Lower lobe of right lung (tissue), 2 donors: ENCODE measurements at regions not wholly inside any gene's neighbourhood (a gene's known extent, or its start where the extent isn't known, plus 50 kb on each side); places are given as distances from the start of the nearest gene placed in this dataset.

Experiments
- ATAC-seq, 2 donors: fragments of 200-7000 bp; cut with Tn5 transposase; one replicate each; pipeline ENCODE4 v1.9.1; 2020 to 2022; ENCODE audit warnings: mild to moderate bottlenecking in 2 of 2, moderate library complexity in 2 of 2
- DNase-seq: peaks from one replicate; pipeline ENCODE4 v3.0.0-alpha.2; 2020
- H3K27ac ChIP-seq: fragments of 200-600 bp; one replicate; pipeline ENCODE4 v1.8.0; 2022
- H3K27me3 ChIP-seq: fragments of 200-600 bp; one replicate; pipeline ENCODE4 v1.8.0; 2022; ENCODE audit warnings: low read depth
- H3K36me3 ChIP-seq: fragments of 200-600 bp; one replicate; pipeline ENCODE4 v1.8.0; 2022; ENCODE audit warnings: mild to moderate bottlenecking
- H3K4me1 ChIP-seq: fragments of 200-600 bp; one replicate; pipeline ENCODE4 v1.8.0; 2022
- H3K4me3 ChIP-seq: fragments of 200-600 bp; one replicate; pipeline ENCODE4 v1.8.0; 2022; ENCODE audit warnings: mild to moderate bottlenecking
- H3K9me3 ChIP-seq: fragments of 200-600 bp; one replicate; pipeline ENCODE4 v1.8.0; 2022
- intact Hi-C: fragments of 100-400 bp; cut with DNase I; formaldehyde crosslinking; loops from one replicate; pipeline ENCODE4 v1.11.0; 2022
- TF ChIP-seq, protein P1 (sequence below): fragments of 200-600 bp; IDR thresholded peaks from one replicate; pipeline ENCODE4 v1.8.0; 2022; ENCODE audit warnings: antibody characterized with exemption, mild to moderate bottlenecking
- donor health status: DM: no; HTN: yes; CAD: no; lungs with severe emphysema.

DNA sequence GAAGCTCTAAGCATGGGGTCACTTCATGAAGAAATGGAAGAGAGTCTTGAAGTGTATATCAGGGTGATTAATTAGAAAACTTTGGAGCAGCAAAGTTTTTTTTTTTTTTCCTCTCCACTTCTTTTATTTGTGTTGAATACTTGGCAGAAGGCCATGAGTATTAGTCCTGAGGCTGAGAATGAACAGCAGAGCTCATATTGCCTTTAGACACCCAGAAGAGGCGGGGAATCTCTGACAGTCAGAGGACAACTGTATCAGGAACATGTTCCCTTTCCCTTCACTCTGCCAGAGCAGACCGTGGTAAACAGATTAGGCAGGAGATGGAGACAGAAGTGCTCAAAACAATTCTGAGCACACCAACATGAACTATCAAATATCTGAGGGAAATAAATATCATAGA, 300.9 kb downstream of the FAM47A start:
- Histone ChIP-seq H3K27me3 (no peaks in the 10 kb centered on the region), H3K27ac (no peak overlapping the region), H3K4me3 (no peak overlapping the region), H3K9me3 (no peaks in the 10 kb centered on the region), H3K4me1 (no peaks in the 10 kb centered on the region), H3K36me3 (no peaks in the 10 kb centered on the region)
- ATAC-seq (no peak), DNase-seq (no peak)
- intact Hi-C loops, result no loop called here
- TF ChIP-seq, protein P1, sequence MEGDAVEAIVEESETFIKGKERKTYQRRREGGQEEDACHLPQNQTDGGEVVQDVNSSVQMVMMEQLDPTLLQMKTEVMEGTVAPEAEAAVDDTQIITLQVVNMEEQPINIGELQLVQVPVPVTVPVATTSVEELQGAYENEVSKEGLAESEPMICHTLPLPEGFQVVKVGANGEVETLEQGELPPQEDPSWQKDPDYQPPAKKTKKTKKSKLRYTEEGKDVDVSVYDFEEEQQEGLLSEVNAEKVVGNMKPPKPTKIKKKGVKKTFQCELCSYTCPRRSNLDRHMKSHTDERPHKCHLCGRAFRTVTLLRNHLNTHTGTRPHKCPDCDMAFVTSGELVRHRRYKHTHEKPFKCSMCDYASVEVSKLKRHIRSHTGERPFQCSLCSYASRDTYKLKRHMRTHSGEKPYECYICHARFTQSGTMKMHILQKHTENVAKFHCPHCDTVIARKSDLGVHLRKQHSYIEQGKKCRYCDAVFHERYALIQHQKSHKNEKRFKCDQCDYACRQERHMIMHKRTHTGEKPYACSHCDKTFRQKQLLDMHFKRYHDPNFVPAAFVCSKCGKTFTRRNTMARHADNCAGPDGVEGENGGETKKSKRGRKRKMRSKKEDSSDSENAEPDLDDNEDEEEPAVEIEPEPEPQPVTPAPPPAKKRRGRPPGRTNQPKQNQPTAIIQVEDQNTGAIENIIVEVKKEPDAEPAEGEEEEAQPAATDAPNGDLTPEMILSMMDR, result no peak

GRCh38 chrX:33817266-33817665, 314.8 kb downstream of the FAM47A start:
- ATAC-seq (no peak), DNase-seq (no peak)
- Histone ChIP-seq H3K4me1 (no peaks in the 10 kb centered on the region), H3K27me3 (no peaks in the 10 kb centered on the region), H3K36me3 (no peaks in the 10 kb centered on the region), H3K27ac (no peak overlapping the region), H3K9me3 (no peaks in the 10 kb centered on the region), H3K4me3 (no peak overlapping the region)
- intact Hi-C loops, result no loop called here
- TF ChIP-seq, protein P1, result no peak

DNA sequence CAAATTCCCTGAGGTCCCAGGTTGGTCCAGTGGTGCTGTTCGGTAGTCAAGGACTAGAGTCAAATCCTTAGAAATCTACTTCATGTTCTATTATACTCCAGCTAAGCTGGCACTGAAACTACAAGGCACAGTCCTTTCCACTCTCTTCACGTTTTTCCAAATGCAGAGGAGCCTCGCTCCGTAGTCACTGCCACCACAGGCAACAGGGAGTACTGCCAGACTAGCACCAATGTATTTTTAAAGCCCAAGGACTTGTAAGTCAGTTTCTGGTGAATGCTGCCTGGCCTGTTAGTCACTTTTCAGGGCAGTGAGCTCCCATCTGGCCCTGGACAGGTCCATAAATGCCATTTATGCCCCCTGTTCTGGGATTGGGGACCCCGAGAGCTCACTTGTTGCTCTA, 323.5 kb downstream of the FAM47A start:
- Histone ChIP-seq H3K4me3 (no peak overlapping the region), H3K9me3 (no peaks in the 10 kb centered on the region), H3K36me3 (no peaks in the 10 kb centered on the region), H3K4me1 (no peaks in the 10 kb centered on the region), H3K27ac (no peak overlapping the region), H3K27me3 (no peaks in the 10 kb centered on the region)
- DNase-seq (no peak), ATAC-seq (no peak)
- TF ChIP-seq, protein P1, result no peak
- intact Hi-C loops, result no loop called here

DNA sequence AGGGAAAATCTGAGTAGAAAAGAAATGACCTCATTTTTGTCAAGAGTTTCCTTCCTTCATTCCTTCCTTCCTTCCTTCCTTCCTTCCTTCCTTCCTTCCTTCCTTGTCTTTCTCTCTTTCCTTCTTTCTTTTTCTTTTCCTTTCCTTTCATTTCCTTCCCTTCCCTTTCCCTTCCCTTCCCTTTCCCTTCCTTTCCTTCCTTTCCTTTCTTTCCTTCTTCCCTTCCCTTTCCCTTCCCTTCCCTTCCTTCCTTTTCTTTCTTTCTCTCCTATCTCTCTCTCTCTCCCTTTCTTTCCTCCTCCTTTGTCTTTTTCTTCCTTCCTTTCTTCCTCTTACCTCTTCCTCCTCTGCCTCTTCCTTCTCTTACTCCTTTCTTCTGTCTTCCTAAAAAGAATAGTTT, 347.6 kb downstream of the FAM47A start:
- Histone ChIP-seq H3K9me3 (no peaks in the 10 kb centered on the region), H3K36me3 (no peaks in the 10 kb centered on the region), H3K4me1 (no peaks in the 10 kb centered on the region), H3K4me3 (no peak overlapping the region), H3K27ac (no peak overlapping the region), H3K27me3 (no peaks in the 10 kb centered on the region)
- no peak for DNase-seq
- ATAC-seq, result no peak
- intact Hi-C loops, result no loop called here
- TF ChIP-seq, protein P1, result no peak

- DNase-seq, result no peak
- TF ChIP-seq, protein P1, result no peak
- H3K27me3 ChIP-seq, result no peaks in the 10 kb centered on the region
- intact Hi-C loops, result no loop called here
- no peak overlapping the region for H3K4me3 ChIP-seq
- no peaks in the 10 kb centered on the region for H3K9me3 ChIP-seq
- H3K4me1 ChIP-seq, result no peaks in the 10 kb centered on the region
- ATAC-seq, result no peak
- H3K36me3 ChIP-seq, result no peaks in the 10 kb centered on the region
- no peak overlapping the region for H3K27ac ChIP-seq
Measured at GRCh38 chrX:33741807-33742206, 390.3 kb downstream of the FAM47A start.

DNA sequence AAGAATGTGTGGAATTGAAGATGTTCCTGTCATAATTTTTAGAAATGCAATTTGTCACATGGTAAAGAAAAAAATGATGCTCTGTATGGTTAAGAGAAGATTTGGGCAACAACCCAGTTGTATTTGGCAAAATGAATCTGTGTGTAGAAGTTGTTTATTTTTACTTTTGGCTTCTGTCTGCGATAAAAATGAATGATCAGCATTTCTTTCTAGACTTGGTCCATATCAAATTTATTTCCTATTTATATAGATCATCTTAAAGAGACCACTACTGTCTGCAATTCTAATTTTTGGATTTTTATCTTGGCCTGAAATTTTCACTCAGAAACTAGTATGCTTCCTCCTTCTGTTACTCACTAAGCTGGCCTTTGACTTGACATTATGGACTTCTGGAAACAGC, 396.9 kb downstream of the FAM47A start:
- Histone ChIP-seq H3K36me3 (no peaks in the 10 kb centered on the region), H3K4me3 (no peak overlapping the region), H3K27me3 (no peaks in the 10 kb centered on the region), H3K4me1 (no peaks in the 10 kb centered on the region), H3K9me3 (no peaks in the 10 kb centered on the region), H3K27ac (no peak overlapping the region)
- intact Hi-C loops, result no loop called here
- no peak for DNase-seq
- TF ChIP-seq, protein P1, result no peak
- ATAC-seq, result no peak
